HG03280 (cell line): ENCODE measurements at regions not wholly inside any gene's neighbourhood (a gene's known extent, or its start where the extent isn't known, plus 50 kb on each side); places are given as distances from the start of the nearest gene placed in this dataset.
"Not testable (repeated sequence)": the region's sequence is repeated elsewhere in the genome, so short reads cannot be mapped to it uniquely, and the experiment has no call there.

Source experiments
- ATAC-seq: cut with Tn5 transposase; IDR thresholded peaks from one replicate; pipeline ENCODE4 v1.9.1; 2021; ENCODE audit warnings: mild to moderate bottlenecking, moderate library complexity; ENCODE audit not compliant: unreplicated experiment

GRCh38 chr5:4013106-4013898, 417.7 kb downstream of the IRX1 start:
- no peak for ATAC-seq

- no peak for ATAC-seq
These were observed 420.1 kb downstream of the IRX1 start for GRCh38 chr5:4015709-4016108.

DNA sequence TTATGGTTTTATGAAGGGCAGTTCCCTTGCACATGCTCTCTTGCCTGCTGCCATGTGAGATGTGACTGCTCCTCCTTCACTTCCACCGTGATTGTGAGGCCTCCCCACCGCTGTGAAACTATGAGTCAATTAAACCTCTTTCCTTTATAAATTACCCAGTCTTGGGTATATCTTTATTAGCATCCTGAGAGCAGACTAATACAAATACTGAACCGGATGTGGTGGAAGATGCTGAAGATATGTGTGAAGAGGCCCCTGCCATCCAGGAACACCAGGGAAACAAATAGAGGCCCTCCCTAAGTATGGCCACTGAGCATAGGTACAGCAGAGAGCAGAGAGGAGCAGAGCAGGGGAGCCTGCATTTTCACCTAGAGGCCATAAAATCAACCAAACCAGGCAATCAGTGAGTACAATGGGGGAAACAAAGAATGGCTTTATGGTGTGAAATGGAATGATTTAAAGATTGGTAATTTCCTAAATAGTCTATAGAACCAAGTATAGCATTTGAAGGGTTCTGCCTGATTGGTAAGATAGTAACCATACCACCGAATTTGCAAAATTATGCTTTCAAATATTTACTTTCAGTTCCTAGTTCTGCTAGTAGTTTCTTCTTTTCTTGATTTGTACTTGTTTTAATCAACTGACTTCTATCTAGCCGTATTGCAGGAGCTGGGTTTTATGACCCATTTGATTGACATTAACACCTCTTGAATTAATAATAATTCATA, 421.6 kb downstream of the IRX1 start:
- ATAC-seq = no peak

GRCh38 chr5:4018007-4018406, 422.4 kb downstream of the IRX1 start:
- no peak for ATAC-seq

GRCh38 chr5:4019009-4019769, 423.6 kb downstream of the IRX1 start:
- no peak for ATAC-seq

GRCh38 chr5:4019841-4020240, 424.2 kb downstream of the IRX1 start:
- no peak for ATAC-seq

- no peak for ATAC-seq
These were observed 424.8 kb downstream of the IRX1 start for GRCh38 chr5:4020400-4020799.

- ATAC-seq = no peak
These were observed 426.5 kb downstream of the IRX1 start for GRCh38 chr5:4022056-4022670.

DNA sequence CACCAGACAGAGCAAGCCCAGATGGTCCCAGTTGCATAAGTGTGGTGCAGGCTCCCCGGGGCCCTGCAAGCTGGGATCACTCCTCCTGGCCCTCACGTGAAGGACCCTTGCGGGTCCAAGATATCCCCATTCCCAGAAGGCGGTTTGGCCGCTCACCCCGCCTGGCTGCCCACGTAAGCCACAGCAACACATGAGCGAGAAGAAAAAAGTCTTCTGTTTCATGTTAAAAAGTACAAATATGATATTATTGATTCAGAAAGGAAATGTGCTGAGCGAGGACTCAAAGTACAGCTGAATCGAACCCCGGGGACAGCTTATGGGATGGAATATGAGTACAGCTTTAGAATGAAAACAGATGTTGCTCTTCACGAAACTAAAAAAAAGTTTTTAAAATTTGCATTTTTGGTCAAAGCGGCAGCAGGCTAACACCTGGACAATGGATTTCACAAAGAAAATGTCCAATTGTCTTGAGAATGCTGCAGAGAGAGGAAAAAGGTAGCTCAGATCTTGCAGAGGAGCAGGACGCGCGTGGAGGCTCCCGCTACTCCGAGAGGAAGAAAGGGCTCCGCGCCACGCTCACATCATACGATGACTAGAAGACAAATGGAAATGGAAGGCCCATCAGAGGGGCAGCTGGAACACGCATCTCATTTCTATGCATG, 427.6 kb downstream of the IRX1 start:
- ATAC-seq = no peak

- no peak for ATAC-seq
These were observed 428.2 kb downstream of the IRX1 start for GRCh38 chr5:4023753-4024335.

- ATAC-seq = no peak
These were observed 431.6 kb downstream of the IRX1 start for GRCh38 chr5:4027088-4027734.

DNA sequence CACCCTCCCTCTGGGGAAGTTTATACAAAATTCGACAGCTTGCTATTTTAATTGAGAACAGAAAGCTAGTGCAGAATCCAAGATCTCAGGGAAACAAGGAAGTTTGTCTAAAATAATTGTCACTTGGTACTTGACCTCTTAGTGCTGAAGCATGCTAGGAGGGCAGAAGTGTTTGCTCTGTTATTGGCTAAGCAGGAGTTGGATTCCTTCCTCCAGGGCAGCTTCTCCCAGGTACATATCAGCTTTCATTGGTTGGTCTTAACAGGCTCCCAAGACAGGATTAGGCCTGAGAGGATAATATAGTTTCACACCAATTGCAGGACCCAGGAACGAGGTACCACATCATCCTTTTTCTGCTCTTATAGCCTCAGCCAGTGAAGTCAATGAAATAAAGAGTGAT, 432.8 kb downstream of the IRX1 start:
- no peak for ATAC-seq

- ATAC-seq = not testable (repeated sequence)
These were observed 437.9 kb downstream of the IRX1 start for GRCh38 chr5:4033546-4033945.

- no peak for ATAC-seq
These were observed 441.2 kb downstream of the IRX1 start for GRCh38 chr5:4036861-4037260.

- ATAC-seq = no peak
These were observed 443.4 kb downstream of the IRX1 start for GRCh38 chr5:4038994-4039393.

GRCh38 chr5:4042311-4042710, 446.7 kb downstream of the IRX1 start:
- no peak for ATAC-seq

GRCh38 chr5:4043135-4043534, 447.5 kb downstream of the IRX1 start:
- no peak for ATAC-seq

- no peak for ATAC-seq
These were observed 449.2 kb downstream of the IRX1 start for GRCh38 chr5:4044881-4045280.

DNA sequence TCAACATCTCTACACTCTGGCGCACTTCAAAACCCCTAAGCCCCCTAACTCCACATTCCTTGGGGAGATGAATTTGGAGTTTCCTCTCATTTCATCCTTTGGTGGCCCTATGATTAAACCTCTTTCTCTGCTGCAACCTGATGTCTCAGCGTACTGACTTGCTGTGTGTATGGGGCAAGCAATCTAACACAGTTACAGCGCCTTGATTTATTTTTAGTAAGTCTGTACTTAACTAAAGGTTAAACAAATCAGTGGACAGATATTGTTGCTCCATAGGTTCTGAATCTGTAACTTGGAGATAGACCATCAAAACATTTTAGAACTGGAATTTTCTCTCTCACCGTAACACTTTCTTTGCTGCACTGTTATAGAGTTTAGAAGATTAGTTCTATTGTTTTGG, 452.8 kb downstream of the IRX1 start:
- no peak for ATAC-seq

GRCh38 chr5:4050203-4050602, 454.6 kb downstream of the IRX1 start:
- ATAC-seq = no peak
